ENCODE measurements at regions not wholly inside any gene's neighbourhood (a gene's known extent, or its start where the extent isn't known, plus 50 kb on each side); places are given as distances from the start of the nearest gene placed in this dataset.

GRCh38 chr3:64305731-64306130 lies 80.5 kb upstream of the PRICKLE2 start:
- no peak for DNase-seq

- DNase-seq: no peak
Observed at GRCh38 chr3:64304828-64305410, 79.7 kb upstream of the PRICKLE2 start.

- DNase-seq: no peak
Observed at GRCh38 chr3:64303881-64304280, 78.6 kb upstream of the PRICKLE2 start.

GRCh38 chr3:64303401-64303800 lies 78.1 kb upstream of the PRICKLE2 start:
- no peak for DNase-seq

- no peak for DNase-seq
Observed at GRCh38 chr3:64301476-64301875, 76.2 kb upstream of the PRICKLE2 start.

- DNase-seq: no peak
Observed at GRCh38 chr3:64300790-64301423, 75.6 kb upstream of the PRICKLE2 start.

- no peak for DNase-seq
Observed at GRCh38 chr3:64299206-64299605, 73.9 kb upstream of the PRICKLE2 start.

- no peak for DNase-seq
Observed at GRCh38 chr3:64297563-64297962, 72.3 kb upstream of the PRICKLE2 start.

GRCh38 chr3:64295594-64295993 lies 70.3 kb upstream of the PRICKLE2 start:
- no peak for DNase-seq

- DNase-seq: no peak
Observed at GRCh38 chr3:64294771-64295170, 69.5 kb upstream of the PRICKLE2 start.

- no peak for DNase-seq
Observed at GRCh38 chr3:64293121-64293520, 67.9 kb upstream of the PRICKLE2 start.

GRCh38 chr3:64291956-64292355 lies 66.7 kb upstream of the PRICKLE2 start:
- DNase-seq: no peak

GRCh38 chr3:64291345-64291744 lies 66.1 kb upstream of the PRICKLE2 start:
- no peak for DNase-seq

- DNase-seq: no peak
Observed at GRCh38 chr3:64290864-64291263, 65.6 kb upstream of the PRICKLE2 start.

- no peak for DNase-seq
Observed at GRCh38 chr3:64290161-64290560, 64.9 kb upstream of the PRICKLE2 start.

GRCh38 chr3:64289622-64290021 lies 64.4 kb upstream of the PRICKLE2 start:
- DNase-seq: no peak

GRCh38 chr3:64278625-64279024 lies 53.4 kb upstream of the PRICKLE2 start:
- DNase-seq: no peak

GRCh38 chr3:64276131-64276530 lies 50.9 kb upstream of the PRICKLE2 start:
- DNase-seq: no peak

All from AML-193 (cell line).